SK-N-DZ (cell line): ENCODE measurements at regions not wholly inside any gene's neighbourhood (a gene's known extent, or its start where the extent isn't known, plus 50 kb on each side); places are given as distances from the start of the nearest gene placed in this dataset.

Source experiments
- DNase-seq: peaks from one replicate; pipeline ENCODE4 v3.0.0-alpha.2; 2015; ENCODE audit warnings: low spot score

DNA sequence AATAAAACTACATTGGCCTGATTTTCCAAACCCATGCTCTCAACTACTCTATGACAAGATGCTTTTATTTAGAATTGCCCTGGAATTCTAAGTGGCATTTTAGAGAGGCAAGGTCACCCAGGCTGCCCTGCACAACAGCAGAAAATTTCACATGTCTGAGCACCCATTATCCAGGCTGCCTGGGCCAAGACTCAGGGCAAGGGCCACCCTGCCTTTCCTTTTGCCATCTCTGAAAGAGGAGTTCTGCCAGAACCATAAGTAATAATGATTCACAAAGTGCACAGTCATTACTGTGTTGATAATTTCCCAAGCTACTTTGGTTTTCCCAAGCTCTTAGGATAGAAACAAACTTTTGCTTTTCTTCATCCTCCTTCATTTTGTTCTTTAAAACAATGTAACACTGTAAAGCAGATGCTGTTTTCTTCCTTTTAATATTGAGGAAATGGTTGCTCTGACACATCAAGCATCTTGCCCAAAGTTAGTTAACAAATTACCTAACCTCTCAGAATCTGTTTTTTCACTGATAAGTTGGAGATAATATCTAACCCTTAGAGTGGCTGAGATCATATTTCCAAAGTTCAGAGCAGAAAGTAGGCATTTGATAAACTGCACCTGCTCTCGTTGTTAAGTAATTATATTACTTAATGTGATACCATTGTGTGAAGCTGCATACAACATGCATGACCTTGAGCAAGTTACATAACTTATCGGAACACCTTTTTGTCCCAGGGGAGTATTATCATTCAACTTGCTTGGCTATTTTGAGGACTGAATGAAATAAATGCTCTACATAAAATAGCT is 325.6 kb downstream of the PRELID2 start:
- peak; percentile 43 for DNase-seq

DNA sequence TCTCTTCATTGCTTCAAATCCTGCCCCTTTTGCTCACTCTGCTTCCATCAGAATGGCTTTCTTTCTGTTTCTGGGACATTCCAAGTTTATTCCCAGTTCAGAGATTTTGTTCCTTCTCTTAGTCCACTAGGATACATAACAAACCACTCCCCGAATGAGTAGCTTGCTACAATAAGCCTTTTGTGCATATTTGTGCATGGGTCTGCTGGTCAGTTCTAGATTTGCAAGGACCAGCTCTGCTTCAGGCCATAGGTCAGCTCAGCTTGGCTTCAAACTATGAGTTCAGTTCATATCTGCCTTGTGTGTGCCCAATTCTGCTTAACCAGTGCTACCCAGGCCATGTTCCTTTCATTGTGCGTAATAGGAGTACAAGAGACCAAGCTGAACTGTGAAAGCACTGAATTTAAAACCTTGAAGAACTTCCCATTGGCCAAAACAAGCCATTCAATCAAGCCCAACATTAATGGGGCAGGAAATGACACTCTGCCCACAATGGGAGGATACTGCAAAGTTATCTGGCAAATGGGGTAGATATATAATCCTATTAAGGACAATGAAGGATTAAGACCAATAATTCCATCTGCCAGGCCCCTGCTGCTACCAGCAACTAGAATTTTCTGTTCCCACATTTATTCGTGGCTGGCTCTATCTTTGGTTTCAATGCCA is 328.8 kb downstream of the PRELID2 start:
- DNase-seq = no peak

- DNase-seq = no peak
Observed at GRCh38 chr5:145502906-145503305, 332.2 kb downstream of the PRELID2 start.

DNA sequence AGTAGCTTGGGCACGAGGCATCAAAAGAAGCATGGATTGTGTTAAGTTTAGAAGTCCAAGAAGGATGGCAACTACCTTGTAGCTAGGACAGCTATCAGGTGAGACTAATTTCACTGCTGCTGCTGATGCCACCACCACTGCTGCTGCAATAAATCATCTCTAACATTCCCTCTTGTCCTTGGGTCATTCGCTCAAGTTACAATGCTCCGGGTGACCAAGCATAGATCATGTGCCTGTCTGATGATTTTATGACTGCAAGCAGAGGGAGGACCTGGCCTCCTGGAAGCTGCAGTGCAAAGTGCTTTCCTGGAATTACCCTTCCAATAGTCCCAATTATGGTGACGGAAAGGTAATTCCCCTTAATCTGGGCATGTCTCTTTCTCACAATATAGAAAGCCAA is 334.4 kb downstream of the PRELID2 start:
- DNase-seq = no peak

- DNase-seq = no peak
Observed at GRCh38 chr5:145499483-145499882, 335.7 kb downstream of the PRELID2 start.

GRCh38 chr5:145497052-145497451 is 338.1 kb downstream of the PRELID2 start:
- DNase-seq = no peak

DNA sequence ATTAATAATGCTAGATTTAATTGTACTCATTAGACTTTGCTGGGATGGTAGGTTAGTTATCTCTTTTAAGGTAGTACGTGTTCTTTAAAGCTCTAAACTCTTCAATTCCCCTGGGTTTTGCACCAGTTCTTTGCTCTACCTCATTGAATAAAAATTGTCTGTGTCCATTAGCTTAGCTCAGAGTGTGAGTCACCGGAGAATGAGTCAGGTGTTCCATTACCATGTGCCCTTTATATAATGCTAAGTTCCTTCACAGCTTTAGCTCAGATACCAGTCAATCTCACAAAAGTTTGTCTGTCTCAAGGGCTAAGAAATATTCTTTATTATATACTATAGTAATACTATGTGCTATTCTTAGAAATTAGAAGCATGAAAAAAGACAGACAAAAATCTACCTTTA is 339.4 kb downstream of the PRELID2 start:
- no peak for DNase-seq

DNA sequence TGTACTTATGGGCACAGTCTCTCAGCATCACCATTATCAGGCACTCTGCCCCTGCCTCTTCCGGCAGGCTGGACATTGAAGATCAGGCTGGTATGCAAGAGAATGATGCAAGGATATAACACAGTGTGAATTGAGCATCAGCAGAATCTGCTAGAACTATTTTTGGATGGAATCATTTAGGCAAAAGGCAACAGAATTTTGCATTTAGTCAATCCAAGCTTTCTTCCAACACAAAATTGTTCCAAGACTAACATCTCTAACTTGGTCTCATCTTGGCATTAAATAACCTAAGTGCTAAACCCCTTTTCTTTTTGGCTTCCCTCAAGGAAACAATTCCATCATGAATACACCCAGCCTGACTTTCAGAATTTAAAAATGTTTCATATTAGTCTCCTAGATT is 339.9 kb downstream of the PRELID2 start:
- no peak for DNase-seq

DNA sequence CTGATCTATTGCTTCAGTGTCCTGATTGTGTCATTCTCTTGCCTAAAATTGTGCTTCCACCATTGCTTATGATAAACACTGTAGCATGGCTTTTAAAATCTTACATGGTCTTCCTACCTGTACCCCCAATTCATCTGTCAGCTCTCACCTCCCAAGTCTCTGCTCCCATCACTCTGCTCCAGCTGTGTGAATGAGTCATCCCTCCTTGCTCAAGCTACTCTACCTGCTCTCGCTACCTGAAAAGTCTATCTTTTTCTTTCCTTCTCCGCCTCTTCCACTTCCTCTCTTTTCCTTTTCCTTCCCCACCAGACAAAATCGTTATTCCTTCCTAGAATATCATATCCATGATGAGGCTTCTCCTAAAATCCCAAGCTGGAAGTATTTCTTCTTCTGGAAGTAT is 341.7 kb downstream of the PRELID2 start:
- DNase-seq = no peak

GRCh38 chr5:145489516-145489915 is 345.6 kb downstream of the PRELID2 start:
- DNase-seq = no peak

DNA sequence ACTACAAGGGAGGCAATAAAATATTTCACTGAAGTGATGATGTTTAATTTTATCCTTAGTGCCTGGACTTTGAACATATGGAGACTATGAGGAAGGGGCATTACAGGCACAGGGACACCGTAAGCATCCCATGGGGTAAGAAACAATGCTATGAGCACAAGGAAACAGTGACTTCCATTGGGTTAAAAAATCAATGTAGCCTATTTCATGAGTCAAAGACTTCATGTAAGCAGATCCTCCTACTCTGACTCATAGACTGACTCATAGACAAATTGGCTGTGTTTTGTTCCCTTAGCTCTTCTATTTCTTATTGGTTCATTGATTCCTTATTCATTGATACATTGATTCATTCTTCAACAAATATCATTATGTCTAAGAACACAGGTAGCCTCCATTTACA is 351.0 kb downstream of the PRELID2 start:
- no peak for DNase-seq

- no peak for DNase-seq
Observed at GRCh38 chr5:145483212-145483611, 351.9 kb downstream of the PRELID2 start.

- no peak for DNase-seq
Observed at GRCh38 chr5:145479857-145480256, 355.3 kb downstream of the PRELID2 start.

- no peak for DNase-seq
Observed at GRCh38 chr5:145479271-145479670, 355.9 kb downstream of the PRELID2 start.

DNA sequence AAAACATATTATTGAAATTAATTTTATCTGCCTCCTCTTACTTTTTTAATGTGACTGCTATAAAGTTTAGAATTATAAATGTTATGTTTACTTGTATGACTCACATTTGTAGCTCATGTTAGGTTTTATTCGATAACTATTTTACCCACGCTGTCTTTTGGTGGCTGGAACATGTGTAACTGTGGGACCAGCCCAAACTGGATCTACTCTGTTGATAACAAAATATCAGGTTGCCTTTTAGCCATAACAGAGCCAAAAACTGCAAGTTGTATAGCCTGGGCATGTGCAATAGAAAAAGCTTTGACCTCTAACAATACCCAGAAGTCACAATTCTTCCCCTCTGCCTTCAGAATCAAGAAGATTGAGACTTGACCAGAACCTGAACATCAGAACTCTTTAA is 356.5 kb downstream of the PRELID2 start:
- DNase-seq = no peak

- DNase-seq = no peak
Observed at GRCh38 chr5:145473042-145473642, 362.0 kb downstream of the PRELID2 start.

- DNase-seq = peak; percentile 9
Observed at GRCh38 chr5:145471831-145472612, 363.1 kb downstream of the PRELID2 start.

DNA sequence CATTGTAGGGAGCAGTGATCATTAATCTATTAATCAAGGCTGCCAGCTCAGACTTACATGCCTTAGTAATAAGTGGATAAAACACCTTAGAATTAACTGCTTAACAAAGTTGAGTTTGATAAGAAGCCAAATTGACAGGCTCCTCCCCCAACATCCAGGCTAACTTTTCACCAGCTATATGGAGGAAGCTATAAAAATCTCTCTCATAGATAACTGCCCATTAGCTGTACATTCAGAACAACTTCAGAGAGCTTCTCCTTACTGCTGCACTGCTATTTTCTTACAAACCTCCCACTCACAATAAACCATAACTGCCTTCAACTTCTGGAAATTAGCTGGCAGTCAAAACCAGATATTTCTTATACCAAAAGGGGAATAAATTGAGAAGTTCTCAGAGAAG is 364.1 kb downstream of the PRELID2 start:
- DNase-seq = no peak

DNA sequence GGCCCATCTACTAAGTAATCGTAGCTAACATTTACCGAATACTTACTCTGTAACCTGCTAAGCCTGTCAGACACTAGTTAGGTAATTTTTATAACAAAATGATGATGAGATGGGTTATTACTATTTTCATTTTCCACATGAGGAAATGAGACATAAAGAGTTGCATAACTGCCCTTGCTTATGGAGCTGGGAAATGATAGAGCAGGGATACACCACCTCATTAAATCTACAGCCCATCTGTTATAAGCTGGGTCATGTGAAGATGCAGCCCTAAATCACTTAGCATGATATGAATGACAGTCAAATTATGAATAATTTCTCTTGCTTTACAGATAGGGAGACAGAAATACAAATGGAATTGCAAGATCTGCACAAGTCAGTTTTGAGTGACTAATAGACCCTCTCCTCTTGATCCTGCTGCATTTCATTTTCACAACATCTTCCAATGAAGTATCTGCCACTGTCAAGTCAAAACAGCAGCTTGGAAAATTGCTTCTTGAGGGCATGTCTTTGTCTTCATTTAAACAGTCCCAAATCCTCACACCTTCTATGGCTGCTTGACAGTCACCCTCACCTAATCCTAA is 364.7 kb downstream of the PRELID2 start:
- no peak for DNase-seq

DNA sequence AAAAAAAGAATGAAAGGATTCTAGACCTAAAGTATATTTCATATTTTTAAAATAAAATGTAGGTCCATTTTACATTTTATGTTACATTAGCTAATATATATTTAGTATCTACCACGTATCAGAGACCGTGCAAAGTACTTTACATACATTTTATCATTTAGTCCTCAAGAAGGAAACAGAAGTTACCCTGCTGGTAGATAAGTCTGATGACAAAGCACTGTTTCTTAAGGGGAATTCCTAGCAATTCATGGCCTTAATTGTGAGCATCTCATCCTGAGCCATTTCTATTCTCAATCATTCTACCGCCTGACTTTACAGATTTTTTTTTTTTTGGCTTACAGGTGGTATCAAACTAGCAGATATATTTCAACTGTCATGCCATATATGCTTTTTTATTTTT is 367.7 kb downstream of the PRELID2 start:
- DNase-seq = no peak

GRCh38 chr5:145466533-145466932 is 368.6 kb downstream of the PRELID2 start:
- no peak for DNase-seq
